Esophagus squamous epithelium (tissue), 5 donors: ENCODE measurements at regions not wholly inside any gene's neighbourhood (a gene's known extent, or its start where the extent isn't known, plus 50 kb on each side); places are given as distances from the start of the nearest gene placed in this dataset.
"Not testable (repeated sequence)": the region's sequence is repeated elsewhere in the genome, so short reads cannot be mapped to it uniquely, and the experiment has no call there.

Experiments used
- DNase-seq: peaks from one replicate; lab custom pipeline; 2025; lab: John Stamatoyannopoulos, UW
- H3K27ac ChIP-seq, 4 donors: fragments of 200-600 bp; sonication (generic); one replicate each; pipeline ENCODE4 v1.5.1; 2016 to 2019; ENCODE audit warnings: mild to moderate bottlenecking in 1 of 4
- H3K27me3 ChIP-seq, 4 donors: fragments of 200-600 bp; sonication (generic); 1 replicate in 3 of 4; 2 replicates in 1 of 4; pipeline versions ENCODE4 v1.5.1 to v1.6.0; 2017 to 2021; ENCODE audit warnings: antibody characterized with exemption in 1 of 4
- H3K36me3 ChIP-seq, 3 donors: fragments of 200-600 bp; sonication (generic); one replicate each; pipeline ENCODE4 v1.5.1; 2016 to 2019
- H3K4me1 ChIP-seq, 3 donors: fragments of 200-600 bp; sonication (generic); one replicate each; pipeline ENCODE4 v1.5.1; 2017 to 2019
- H3K4me3 ChIP-seq, 4 donors: fragments of 200-600 bp; sonication (generic); 1 replicate in 3 of 4; 2 replicates in 1 of 4; pipeline ENCODE4 v1.5.1; 2016 to 2019; ENCODE audit warnings: mild to moderate bottlenecking in 2 of 4, moderate library complexity in 1 of 4
- H3K9me3 ChIP-seq, 3 donors: fragments of 200-600 bp; sonication (generic); one replicate each; pipeline ENCODE4 v1.5.1; 2016 to 2019
- CTCF ChIP-seq, 6 experiments: fragments of 450-650 bp in 4 of 6; fragments of 200-600 bp in 2 of 6; sonication (generic) in 2 of 6; IDR thresholded peaks; one replicate each; pipeline ENCODE4 v1.5.1; 2016 to 2019; ENCODE audit warnings: antibody characterized with exemption in 6 of 6, mild to moderate bottlenecking in 4 of 6, moderate library complexity in 4 of 6
- POLR2A ChIP-seq, 4 donors: fragments of 450-650 bp; IDR thresholded peaks; one replicate each; pipeline ENCODE4 v1.6.1; 2017; ENCODE audit warnings: antibody characterized with exemption in 4 of 4, mild to moderate bottlenecking in 4 of 4, moderate library complexity in 3 of 4
- WGBS, 2 donors: methylation state at CpG; one replicate each; pipeline ENCODE4 v1.1.5; 2018; 5-methylcytosine and 5-hydroxymethylcytosine counted together
- intact Hi-C: fragments of 100-400 bp; cut with DNase I; formaldehyde crosslinking; loops from one replicate; pipeline ENCODE4 v1.15.0; 2022
- donor health status: DM: yes; HTN: yes; CAD: no.

- Histone ChIP-seq H3K36me3 (no peaks in the 10 kb centered on the region), H3K9me3 (no peaks in the 10 kb centered on the region), H3K27ac (no peak overlapping the region), H3K4me1 (no peaks in the 10 kb centered on the region), H3K4me3 (no peak overlapping the region), H3K27me3 (no peaks in the 10 kb centered on the region)
- TF ChIP-seq CTCF (IDR thresholded peaks at IDR 0.05) (no peak), POLR2A (IDR thresholded peaks at IDR 0.05) (no peak)
- no peak for DNase-seq
- WGBS, 2 donors = 23 to 24% methylated on average over 2 of the region's 2 CpGs
- intact Hi-C loops = no loop called here
Observed at GRCh38 chrX:104482757-104483156, 83.2 kb upstream of the IL1RAPL2 start.

DNA sequence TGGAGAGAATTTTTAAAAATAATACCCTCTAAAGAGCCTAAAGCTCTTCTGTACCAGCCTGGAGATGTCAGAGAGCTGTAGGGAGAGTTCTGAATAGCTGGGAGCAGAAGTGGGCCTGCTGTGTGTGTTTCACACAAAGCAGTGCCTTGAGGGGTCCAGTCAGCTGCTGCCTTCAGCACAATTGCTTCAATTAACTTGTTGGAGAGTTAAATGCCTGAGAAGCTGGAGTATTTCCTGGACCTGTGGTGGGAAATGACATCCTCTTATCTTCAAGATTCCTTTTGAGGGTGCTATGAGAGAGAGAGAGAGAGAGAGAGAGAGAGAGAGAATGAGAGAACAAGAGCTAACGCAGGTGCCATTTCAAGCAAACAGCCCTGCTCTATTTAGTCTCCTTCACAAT lies 96.2 kb upstream of the IL1RAPL2 start:
- Histone ChIP-seq H3K27me3 (no peaks in the 10 kb centered on the region), H3K27ac (no peak overlapping the region), H3K4me1 (no peaks in the 10 kb centered on the region), H3K4me3 (no peak overlapping the region), H3K36me3 (no peaks in the 10 kb centered on the region), H3K9me3 (no peaks in the 10 kb centered on the region)
- intact Hi-C loops = no loop called here
- DNase-seq = no peak
- 0% methylated on average over 1 of the region's 1 CpG; no CpG with 5 or more reads in 1 of the 2 donors for WGBS, 2 donors
- TF ChIP-seq CTCF (IDR thresholded peaks at IDR 0.05) (no peak), POLR2A (IDR thresholded peaks at IDR 0.05) (no peak)

- no peak for DNase-seq
- no peak overlapping the region for H3K27ac ChIP-seq
- H3K4me3 ChIP-seq = no peak overlapping the region
- H3K36me3 ChIP-seq = no peaks in the 10 kb centered on the region
- TF ChIP-seq POLR2A (IDR thresholded peaks at IDR 0.05) (no peak), CTCF (IDR thresholded peaks at IDR 0.05) (no peak)
- 82 to 83% methylated on average over 4 of the region's 4 CpGs for WGBS, 2 donors
- intact Hi-C loops = no loop called here
- H3K4me1 ChIP-seq = no peaks in the 10 kb centered on the region
- H3K27me3 ChIP-seq = no peaks in the 10 kb centered on the region
- no peaks in the 10 kb centered on the region for H3K9me3 ChIP-seq
Observed at GRCh38 chrX:104459796-104460195, 106.2 kb upstream of the IL1RAPL2 start.

DNA sequence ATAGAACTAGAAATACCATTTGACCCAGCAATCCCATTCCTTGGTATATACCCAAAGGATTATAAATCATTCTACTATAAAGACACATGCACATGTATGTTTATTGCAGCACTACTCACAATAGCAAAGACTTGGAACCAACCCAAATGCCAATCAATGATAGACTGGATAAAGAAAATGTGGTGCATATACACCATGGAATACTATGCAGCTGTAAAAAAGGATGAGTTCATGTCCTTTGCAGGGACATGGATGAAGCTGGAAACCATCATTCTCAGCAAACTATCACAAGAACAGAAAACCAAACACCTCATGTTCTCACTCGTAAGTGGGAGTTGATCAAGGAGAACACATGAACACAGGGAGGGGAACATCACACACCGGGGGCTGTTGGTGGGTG lies 108.9 kb upstream of the IL1RAPL2 start:
- H3K4me3 ChIP-seq, intact Hi-C loops, DNase-seq, H3K27ac ChIP-seq, H3K27me3 ChIP-seq, H3K4me1 ChIP-seq, H3K36me3 ChIP-seq, H3K9me3 ChIP-seq: not testable (repeated sequence)
- WGBS, 2 donors = 60 to 100% methylated on average over 1 of the region's 2 CpGs

DNA sequence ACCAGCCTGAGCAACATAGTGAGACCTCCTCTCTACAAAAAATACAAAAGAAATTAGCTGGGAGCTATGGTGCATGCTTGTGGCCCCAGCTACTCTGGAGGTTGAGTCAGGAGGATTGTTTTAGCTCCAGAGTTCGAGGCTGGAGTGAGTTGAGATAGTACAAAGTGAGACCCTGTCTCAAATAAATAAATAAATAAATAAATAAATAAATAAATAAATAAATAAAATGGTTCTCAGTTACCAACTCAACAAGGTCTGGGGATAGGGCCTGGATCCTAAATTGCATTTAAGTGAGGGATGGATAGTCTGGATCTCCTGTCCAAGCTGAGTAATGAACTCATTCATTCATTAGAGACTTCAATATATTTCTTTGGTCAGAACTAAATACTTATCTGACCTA lies 115.7 kb upstream of the IL1RAPL2 start:
- 25 to 86% methylated on average over 1 of the region's 1 CpG for WGBS, 2 donors
- Histone ChIP-seq H3K27me3 (peaks cover 0 to 6% (median 0%) of the 10 kb centered on the region in 4 donors), H3K4me1 (no peaks in the 10 kb centered on the region), H3K9me3 (no peaks in the 10 kb centered on the region), H3K27ac (no peak overlapping the region), H3K36me3 (no peaks in the 10 kb centered on the region), H3K4me3 (no peak overlapping the region)
- intact Hi-C loops = no loop called here
- TF ChIP-seq POLR2A (IDR thresholded peaks at IDR 0.05) (no peak), CTCF (IDR thresholded peaks at IDR 0.05) (no peak)
- DNase-seq = no peak

DNA sequence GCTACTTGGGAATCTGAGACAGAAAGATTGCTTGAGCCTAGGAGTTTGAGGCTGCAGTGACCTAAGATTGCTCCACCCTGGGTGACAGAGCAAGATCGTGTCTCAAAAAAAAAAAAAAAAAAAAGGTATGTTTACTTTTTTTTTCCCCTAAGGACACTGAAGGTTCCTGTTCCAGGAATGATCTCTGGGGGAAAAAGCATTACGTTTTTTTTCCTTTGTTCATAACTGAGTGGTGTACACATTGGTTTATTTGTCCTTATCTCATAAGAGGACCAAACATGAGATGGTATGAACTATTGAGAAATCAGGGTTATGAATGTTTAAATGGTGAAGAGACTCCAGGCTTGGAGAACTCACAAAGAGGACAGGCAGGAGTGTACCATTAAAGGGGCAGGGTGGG lies 120.4 kb upstream of the IL1RAPL2 start:
- no peaks in the 10 kb centered on the region for H3K9me3 ChIP-seq
- no peak for DNase-seq
- no peaks in the 10 kb centered on the region for H3K27me3 ChIP-seq
- no peaks in the 10 kb centered on the region for H3K4me1 ChIP-seq
- WGBS, 2 donors = 14 to 50% methylated on average over 1 to 2 of the region's 2 CpGs
- intact Hi-C loops = no loop called here
- no peaks in the 10 kb centered on the region for H3K36me3 ChIP-seq
- no peak overlapping the region for H3K27ac ChIP-seq
- TF ChIP-seq CTCF (IDR thresholded peaks at IDR 0.05) = no peak
- no peak for TF ChIP-seq POLR2A (IDR thresholded peaks at IDR 0.05)
- H3K4me3 ChIP-seq = no peak overlapping the region
